ENCODE measurements at regions not wholly inside any gene's neighbourhood (a gene's known extent, or its start where the extent isn't known, plus 50 kb on each side); places are given as distances from the start of the nearest gene placed in this dataset.
"Not testable (repeated sequence)": the region's sequence is repeated elsewhere in the genome, so short reads cannot be mapped to it uniquely, and the experiment has no call there.

GRCh38 chr7:67907792-67908191 lies 911.2 kb downstream of the TYW1 start:
- H3K14ac ChIP-seq (ENCODE audit: low read length in 2 of 2), result no peak overlapping the region
- H3K9me3 ChIP-seq (ENCODE audit: control insufficient read depth, low read length), result no peaks in the 10 kb centered on the region
- H3K27me3 ChIP-seq (ENCODE audit: control insufficient read depth in 1 of 2, insufficient read depth in 1 of 2, low read length in 2 of 2), result no peaks in the 10 kb centered on the region
- H3K27ac ChIP-seq (ENCODE audit: low read length, poor library complexity, severe bottlenecking), result no peak overlapping the region
- H2AFZ ChIP-seq (ENCODE audit: low read depth, low read length), result no peak overlapping the region
- WGBS, result 74% methylated on average over 4 of the region's 5 CpGs
- no peak overlapping the region for H4K8ac ChIP-seq (ENCODE audit: low read length)
- no peak overlapping the region for H3K18ac ChIP-seq (ENCODE audit: low read depth in 1 of 2, low read length in 2 of 2)
- no peak overlapping the region for H2BK5ac ChIP-seq (ENCODE audit: low read depth, low read length, poor library complexity, severe bottlenecking)
- H3K79me1 ChIP-seq (replicated peaks; ENCODE audit: low read length, poor library complexity, severe bottlenecking), result no peaks in the 10 kb centered on the region
- no peak overlapping the region for H3K9ac ChIP-seq (ENCODE audit: low read length)
- no peak overlapping the region for H2BK12ac ChIP-seq (ENCODE audit: low read length in 2 of 2)
- H2AK5ac ChIP-seq (ENCODE audit: low read length, severe bottlenecking), result no peak overlapping the region
- H3K4ac ChIP-seq (ENCODE audit: low read depth in 1 of 2, low read length in 2 of 2), result no peak overlapping the region
- H2BK120ac ChIP-seq (ENCODE audit: low read depth, low read length), result no peak overlapping the region
- no peak overlapping the region for H4K91ac ChIP-seq (ENCODE audit: low read length)
- H3K4me2 ChIP-seq (ENCODE audit: low read length, poor library complexity, severe bottlenecking), result no peak overlapping the region
- no peaks in the 10 kb centered on the region for H3K4me1 ChIP-seq (ENCODE audit: control insufficient read depth, insufficient read depth, low read depth, low read length)
- H3K4me3 ChIP-seq (ENCODE audit: insufficient read depth in 1 of 2, low read depth in 1 of 2, low read length in 2 of 2), result no peak overlapping the region
- DNase-seq, result no peak
- H3K36me3 ChIP-seq (ENCODE audit: control insufficient read depth in 1 of 2, insufficient read depth in 2 of 2, low read depth in 1 of 2, low read length in 2 of 2), result no peaks in the 10 kb centered on the region
- no peak overlapping the region for H3K23ac ChIP-seq (ENCODE audit: low read length in 2 of 2)
- no peak overlapping the region for H2BK15ac ChIP-seq (ENCODE audit: low read depth, poor library complexity, severe bottlenecking)

- no peak overlapping the region for H3K18ac ChIP-seq (ENCODE audit: low read depth in 1 of 2, low read length in 2 of 2)
- no peak overlapping the region for H2AK5ac ChIP-seq (ENCODE audit: low read length, severe bottlenecking)
- no peaks in the 10 kb centered on the region for H3K9me3 ChIP-seq (ENCODE audit: control insufficient read depth, low read length)
- no peak overlapping the region for H2BK12ac ChIP-seq (ENCODE audit: low read length in 2 of 2)
- H3K14ac ChIP-seq (ENCODE audit: low read length in 2 of 2), result no peak overlapping the region
- H3K79me1 ChIP-seq (replicated peaks; ENCODE audit: low read length, poor library complexity, severe bottlenecking), result no peaks in the 10 kb centered on the region
- H3K27me3 ChIP-seq (ENCODE audit: control insufficient read depth in 1 of 2, insufficient read depth in 1 of 2, low read length in 2 of 2), result no peaks in the 10 kb centered on the region
- H3K9ac ChIP-seq (ENCODE audit: low read length), result no peak overlapping the region
- H4K8ac ChIP-seq (ENCODE audit: low read length), result no peak overlapping the region
- no peak overlapping the region for H3K4ac ChIP-seq (ENCODE audit: low read depth in 1 of 2, low read length in 2 of 2)
- H4K91ac ChIP-seq (ENCODE audit: low read length), result no peak overlapping the region
- no peaks in the 10 kb centered on the region for H3K4me1 ChIP-seq (ENCODE audit: control insufficient read depth, insufficient read depth, low read depth, low read length)
- 60% methylated on average over 1 of the region's 2 CpGs for WGBS
- no peak overlapping the region for H3K27ac ChIP-seq (ENCODE audit: low read length, poor library complexity, severe bottlenecking)
- H3K4me3 ChIP-seq (ENCODE audit: insufficient read depth in 1 of 2, low read depth in 1 of 2, low read length in 2 of 2), result no peak overlapping the region
- H2AFZ ChIP-seq (ENCODE audit: low read depth, low read length), result no peak overlapping the region
- H2BK15ac ChIP-seq (ENCODE audit: low read depth, poor library complexity, severe bottlenecking), result no peak overlapping the region
- H2BK120ac ChIP-seq (ENCODE audit: low read depth, low read length), result no peak overlapping the region
- no peak overlapping the region for H2BK5ac ChIP-seq (ENCODE audit: low read depth, low read length, poor library complexity, severe bottlenecking)
- H3K23ac ChIP-seq (ENCODE audit: low read length in 2 of 2), result no peak overlapping the region
- H3K36me3 ChIP-seq (ENCODE audit: control insufficient read depth in 1 of 2, insufficient read depth in 2 of 2, low read depth in 1 of 2, low read length in 2 of 2), result no peaks in the 10 kb centered on the region
- H3K4me2 ChIP-seq (ENCODE audit: low read length, poor library complexity, severe bottlenecking), result no peak overlapping the region
- no peak for DNase-seq
Observed at GRCh38 chr7:67912437-67912836, 915.8 kb downstream of the TYW1 start.

- Histone ChIP-seq H3K4me3 (ENCODE audit: insufficient read depth in 1 of 2, low read depth in 1 of 2, low read length in 2 of 2) (no peak overlapping the region), H3K9ac (ENCODE audit: low read length) (no peak overlapping the region), H4K91ac (ENCODE audit: low read length) (no peak overlapping the region)
Observed at GRCh38 chr7:67913604-67914003, 917.0 kb downstream of the TYW1 start.

GRCh38 chr7:67916111-67916510 lies 919.5 kb downstream of the TYW1 start:
- not testable (repeated sequence) for H2BK5ac ChIP-seq (ENCODE audit: low read depth, low read length, poor library complexity, severe bottlenecking); H2BK120ac ChIP-seq (ENCODE audit: low read depth, low read length); H3K23ac ChIP-seq (ENCODE audit: low read length in 2 of 2); H2AFZ ChIP-seq (ENCODE audit: low read depth, low read length); H3K27me3 ChIP-seq (ENCODE audit: control insufficient read depth in 1 of 2, insufficient read depth in 1 of 2, low read length in 2 of 2); H3K9me3 ChIP-seq (ENCODE audit: control insufficient read depth, low read length); H3K14ac ChIP-seq (ENCODE audit: low read length in 2 of 2); H3K4me1 ChIP-seq (ENCODE audit: control insufficient read depth, insufficient read depth, low read depth, low read length); DNase-seq; H3K4me3 ChIP-seq (ENCODE audit: insufficient read depth in 1 of 2, low read depth in 1 of 2, low read length in 2 of 2); H3K18ac ChIP-seq (ENCODE audit: low read depth in 1 of 2, low read length in 2 of 2); H3K4ac ChIP-seq (ENCODE audit: low read depth in 1 of 2, low read length in 2 of 2); H2AK5ac ChIP-seq (ENCODE audit: low read length, severe bottlenecking); H2BK15ac ChIP-seq (ENCODE audit: low read depth, poor library complexity, severe bottlenecking); H3K79me1 ChIP-seq (replicated peaks; ENCODE audit: low read length, poor library complexity, severe bottlenecking); H3K9ac ChIP-seq (ENCODE audit: low read length); H3K4me2 ChIP-seq (ENCODE audit: low read length, poor library complexity, severe bottlenecking); H4K91ac ChIP-seq (ENCODE audit: low read length); H4K8ac ChIP-seq (ENCODE audit: low read length); H3K36me3 ChIP-seq (ENCODE audit: control insufficient read depth in 1 of 2, insufficient read depth in 2 of 2, low read depth in 1 of 2, low read length in 2 of 2); H3K27ac ChIP-seq (ENCODE audit: low read length, poor library complexity, severe bottlenecking); H2BK12ac ChIP-seq (ENCODE audit: low read length in 2 of 2)
- WGBS, result 57% methylated on average over 1 of the region's 1 CpG

More at GRCh38 chr7:67913604-67914003, 917.0 kb downstream of the TYW1 start:
- no peaks in the 10 kb centered on the region for H3K79me1 ChIP-seq (replicated peaks; ENCODE audit: low read length, poor library complexity, severe bottlenecking)
- H2BK12ac ChIP-seq (ENCODE audit: low read length in 2 of 2), result no peak overlapping the region
- H3K14ac ChIP-seq (ENCODE audit: low read length in 2 of 2), result no peak overlapping the region
- H3K4me1 ChIP-seq (ENCODE audit: control insufficient read depth, insufficient read depth, low read depth, low read length), result no peaks in the 10 kb centered on the region
- no peak overlapping the region for H2BK120ac ChIP-seq (ENCODE audit: low read depth, low read length)
- no peak overlapping the region for H3K23ac ChIP-seq (ENCODE audit: low read length in 2 of 2)
- H2AFZ ChIP-seq (ENCODE audit: low read depth, low read length), result no peak overlapping the region
- no peak for DNase-seq
- no peak overlapping the region for H3K27ac ChIP-seq (ENCODE audit: low read length, poor library complexity, severe bottlenecking)
- H3K4ac ChIP-seq (ENCODE audit: low read depth in 1 of 2, low read length in 2 of 2), result no peak overlapping the region
- H3K4me2 ChIP-seq (ENCODE audit: low read length, poor library complexity, severe bottlenecking), result no peak overlapping the region
- H3K9me3 ChIP-seq (ENCODE audit: control insufficient read depth, low read length), result peaks cover 7% of the 10 kb centered on the region
- no peaks in the 10 kb centered on the region for H3K27me3 ChIP-seq (ENCODE audit: control insufficient read depth in 1 of 2, insufficient read depth in 1 of 2, low read length in 2 of 2)
- H2AK5ac ChIP-seq (ENCODE audit: low read length, severe bottlenecking), result no peak overlapping the region
- no peaks in the 10 kb centered on the region for H3K36me3 ChIP-seq (ENCODE audit: control insufficient read depth in 1 of 2, insufficient read depth in 2 of 2, low read depth in 1 of 2, low read length in 2 of 2)
- H3K18ac ChIP-seq (ENCODE audit: low read depth in 1 of 2, low read length in 2 of 2), result no peak overlapping the region
- no peak overlapping the region for H4K8ac ChIP-seq (ENCODE audit: low read length)
- no peak overlapping the region for H2BK15ac ChIP-seq (ENCODE audit: low read depth, poor library complexity, severe bottlenecking)
- H2BK5ac ChIP-seq (ENCODE audit: low read depth, low read length, poor library complexity, severe bottlenecking), result no peak overlapping the region
